SH-SY5Y (cell line): ENCODE measurements at regions not wholly inside any gene's neighbourhood (a gene's known extent, or its start where the extent isn't known, plus 50 kb on each side); places are given as distances from the start of the nearest gene placed in this dataset.

Experiments used
- GATA2 ChIP-seq: IDR thresholded peaks from 2 replicates; pipeline ENCODE4 v1.6.1; 2011; ENCODE audit warnings: mild to moderate bottlenecking, low read depth, low read length
- GATA3 ChIP-seq: IDR thresholded peaks from 2 replicates; pipeline ENCODE4 v1.6.1; 2011; ENCODE audit warnings: low read depth, mild to moderate bottlenecking, low read length, moderate library complexity

GRCh38 chr11:112617098-112617425 lies 344.2 kb upstream of the NCAM1 start:
- TF ChIP-seq GATA2 (no peak), GATA3 (no peak)
